ENCODE measurements at regions not wholly inside any gene's neighbourhood (a gene's known extent, or its start where the extent isn't known, plus 50 kb on each side); places are given as distances from the start of the nearest gene placed in this dataset.

GRCh38 chr12:17097674-17098073 lies 491.7 kb upstream of the LMO3 start:
- no peak for ATAC-seq
- TF ChIP-seq ISL1 (CRISPR knock-in tag; IDR thresholded peaks at IDR 0.05) (no peak), ZFP3 (CRISPR knock-in tag; IDR thresholded peaks at IDR 0.05) (no peak), ZNF565 (CRISPR knock-in tag; conservative IDR thresholded peaks at IDR 0.05; ENCODE audit: low read depth) (no peak), CREB5 (CRISPR knock-in tag; IDR thresholded peaks at IDR 0.05; ENCODE audit: low read depth) (no peak), ZNF70 (CRISPR knock-in tag; IDR thresholded peaks at IDR 0.05) (no peak), TCF4 (CRISPR knock-in tag; IDR thresholded peaks at IDR 0.05; ENCODE audit: borderline replicate concordance) (no peak), GLIS3 (CRISPR knock-in tag; IDR thresholded peaks at IDR 0.05) (no peak)

GRCh38 chr12:17084831-17085230 lies 478.9 kb upstream of the LMO3 start:
- ATAC-seq, result no peak
- TF ChIP-seq ZNF565 (CRISPR knock-in tag; conservative IDR thresholded peaks at IDR 0.05; ENCODE audit: low read depth) (no peak), ZFP3 (CRISPR knock-in tag; IDR thresholded peaks at IDR 0.05) (no peak), PPARA (CRISPR knock-in tag; IDR thresholded peaks at IDR 0.05; ENCODE audit: borderline replicate concordance) (no peak)

GRCh38 chr12:17079251-17079909 lies 473.4 kb upstream of the LMO3 start:
- TF ChIP-seq ZFP3 (CRISPR knock-in tag; IDR thresholded peaks at IDR 0.05), result no peak
- TF ChIP-seq ZC3H10 (CRISPR knock-in tag; IDR thresholded peaks at IDR 0.05), result no peak
- TF ChIP-seq TCF4 (CRISPR knock-in tag; IDR thresholded peaks at IDR 0.05; ENCODE audit: borderline replicate concordance), result no peak
- TF ChIP-seq SNAI2 (CRISPR knock-in tag; IDR thresholded peaks at IDR 0.05), result no peak
- no peak for TF ChIP-seq ZNF70 (CRISPR knock-in tag; IDR thresholded peaks at IDR 0.05)
- no peak for TF ChIP-seq BACH2 (CRISPR knock-in tag; IDR thresholded peaks at IDR 0.05; ENCODE audit: borderline replicate concordance)
- no peak for TF ChIP-seq TOX (CRISPR knock-in tag; IDR thresholded peaks at IDR 0.05; ENCODE audit: borderline replicate concordance)
- no peak for TF ChIP-seq OSR1 (CRISPR knock-in tag; IDR thresholded peaks at IDR 0.05)
- ATAC-seq, result no peak

- ATAC-seq, result no peak
- TF ChIP-seq PPARA (CRISPR knock-in tag; IDR thresholded peaks at IDR 0.05; ENCODE audit: borderline replicate concordance), result no peak
- no peak for TF ChIP-seq RARB (CRISPR knock-in tag; IDR thresholded peaks at IDR 0.05)
- TF ChIP-seq TOX (CRISPR knock-in tag; IDR thresholded peaks at IDR 0.05; ENCODE audit: borderline replicate concordance), result no peak
- TF ChIP-seq ZNF70 (CRISPR knock-in tag; IDR thresholded peaks at IDR 0.05), result no peak
- TF ChIP-seq CSRNP3 (CRISPR knock-in tag; IDR thresholded peaks at IDR 0.05), result no peak
- TF ChIP-seq ESRRG (CRISPR knock-in tag; IDR thresholded peaks at IDR 0.05), result no peak
- no peak for TF ChIP-seq GLIS3 (CRISPR knock-in tag; IDR thresholded peaks at IDR 0.05)
- TF ChIP-seq ZFP30 (CRISPR knock-in tag; IDR thresholded peaks at IDR 0.05), result no peak
- TF ChIP-seq SNAI2 (CRISPR knock-in tag; IDR thresholded peaks at IDR 0.05), result no peak
- no peak for TF ChIP-seq OSR1 (CRISPR knock-in tag; IDR thresholded peaks at IDR 0.05)
- TF ChIP-seq TCF4 (CRISPR knock-in tag; IDR thresholded peaks at IDR 0.05; ENCODE audit: borderline replicate concordance), result no peak
- no peak for TF ChIP-seq ZNF565 (CRISPR knock-in tag; conservative IDR thresholded peaks at IDR 0.05; ENCODE audit: low read depth)
- no peak for TF ChIP-seq CREB5 (CRISPR knock-in tag; IDR thresholded peaks at IDR 0.05; ENCODE audit: low read depth)
- TF ChIP-seq ZFP3 (CRISPR knock-in tag; IDR thresholded peaks at IDR 0.05), result no peak
- no peak for TF ChIP-seq POU6F1 (CRISPR knock-in tag; IDR thresholded peaks at IDR 0.05; ENCODE audit: borderline replicate concordance, low read depth)
- TF ChIP-seq ZC3H10 (CRISPR knock-in tag; IDR thresholded peaks at IDR 0.05), result no peak
- no peak for TF ChIP-seq PATZ1 (CRISPR knock-in tag; IDR thresholded peaks at IDR 0.05; ENCODE audit: borderline replicate concordance)
- TF ChIP-seq ZNF8 (CRISPR knock-in tag; IDR thresholded peaks at IDR 0.05), result no peak
- TF ChIP-seq ISL1 (CRISPR knock-in tag; IDR thresholded peaks at IDR 0.05), result no peak
These were observed 471.6 kb upstream of the LMO3 start for GRCh38 chr12:17077594-17077993.

Measured in SK-N-SH treated with all-trans-retinoic acid at 6 μM for 48 hours (cell line).